NB4 (cell line): ENCODE measurements at regions not wholly inside any gene's neighbourhood (a gene's known extent, or its start where the extent isn't known, plus 50 kb on each side); places are given as distances from the start of the nearest gene placed in this dataset.

Source experiments
- CTCF ChIP-seq: IDR thresholded peaks from one replicate; pipeline ENCODE4 v1.5.1; 2012; ENCODE audit warnings: low read depth, low read length
- MAX ChIP-seq: IDR thresholded peaks from 2 replicates; pipeline ENCODE4 v1.6.1; 2011; ENCODE audit warnings: low read depth, low read length

DNA sequence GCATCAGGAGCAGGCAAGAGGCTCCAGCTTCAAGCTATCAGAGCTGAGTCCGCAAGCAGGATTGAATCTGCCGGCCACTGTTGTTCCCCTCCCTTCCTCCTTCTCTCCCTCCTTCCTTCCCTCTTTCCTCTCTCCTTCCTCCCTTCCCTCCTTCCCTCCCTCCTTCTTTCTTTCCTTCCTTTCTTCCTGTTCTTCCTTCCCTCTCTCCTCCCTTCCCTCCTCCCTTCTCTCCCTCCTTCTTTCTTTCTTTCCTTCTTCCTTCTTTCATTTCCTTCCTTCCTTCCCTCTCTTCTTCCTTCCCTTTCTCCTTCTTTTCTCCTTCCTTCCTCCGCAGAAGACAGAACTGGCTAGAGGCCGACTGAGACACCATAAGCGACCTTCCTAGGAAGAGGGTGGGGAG, 534.0 kb downstream of the NPHP4 start:
- TF ChIP-seq MAX: no peak
- no peak for TF ChIP-seq CTCF
